ENCODE measurements at regions not wholly inside any gene's neighbourhood (a gene's known extent, or its start where the extent isn't known, plus 50 kb on each side); places are given as distances from the start of the nearest gene placed in this dataset.
A peak's percentile ranks its signal among the peaks of the same experiment; 100 is the strongest.

GRCh38 chr14:71321574-71322315 is 414.5 kb downstream of the PCNX1 start:
- DNase-seq (ENCODE audit: low read depth in 1 of 2, low spot score in 1 of 2): no peak
- H3K27ac ChIP-seq (replicated peaks): peak overlapping the region; percentile 71
- no peaks in the 10 kb centered on the region for H3K27me3 ChIP-seq (ENCODE audit: insufficient read depth, poor library complexity, severe bottlenecking)
- peak overlapping the region; percentile 71 for H3K4me3 ChIP-seq (replicated peaks; ENCODE audit: insufficient read depth, low read length)
- TF ChIP-seq SPI1 (IDR thresholded peaks at IDR 0.05; ENCODE audit: borderline replicate concordance, low read depth) (no peak), CTCF (IDR thresholded peaks at IDR 0.05; ENCODE audit: insufficient read depth, low read length) (no peak), GABPA (IDR thresholded peaks at IDR 0.05; ENCODE audit: low read depth) (no peak), POLR2AphosphoS5 (IDR thresholded peaks at IDR 0.05; ENCODE audit: low read depth) (no peak)
- TF ChIP-seq, protein P1, sequence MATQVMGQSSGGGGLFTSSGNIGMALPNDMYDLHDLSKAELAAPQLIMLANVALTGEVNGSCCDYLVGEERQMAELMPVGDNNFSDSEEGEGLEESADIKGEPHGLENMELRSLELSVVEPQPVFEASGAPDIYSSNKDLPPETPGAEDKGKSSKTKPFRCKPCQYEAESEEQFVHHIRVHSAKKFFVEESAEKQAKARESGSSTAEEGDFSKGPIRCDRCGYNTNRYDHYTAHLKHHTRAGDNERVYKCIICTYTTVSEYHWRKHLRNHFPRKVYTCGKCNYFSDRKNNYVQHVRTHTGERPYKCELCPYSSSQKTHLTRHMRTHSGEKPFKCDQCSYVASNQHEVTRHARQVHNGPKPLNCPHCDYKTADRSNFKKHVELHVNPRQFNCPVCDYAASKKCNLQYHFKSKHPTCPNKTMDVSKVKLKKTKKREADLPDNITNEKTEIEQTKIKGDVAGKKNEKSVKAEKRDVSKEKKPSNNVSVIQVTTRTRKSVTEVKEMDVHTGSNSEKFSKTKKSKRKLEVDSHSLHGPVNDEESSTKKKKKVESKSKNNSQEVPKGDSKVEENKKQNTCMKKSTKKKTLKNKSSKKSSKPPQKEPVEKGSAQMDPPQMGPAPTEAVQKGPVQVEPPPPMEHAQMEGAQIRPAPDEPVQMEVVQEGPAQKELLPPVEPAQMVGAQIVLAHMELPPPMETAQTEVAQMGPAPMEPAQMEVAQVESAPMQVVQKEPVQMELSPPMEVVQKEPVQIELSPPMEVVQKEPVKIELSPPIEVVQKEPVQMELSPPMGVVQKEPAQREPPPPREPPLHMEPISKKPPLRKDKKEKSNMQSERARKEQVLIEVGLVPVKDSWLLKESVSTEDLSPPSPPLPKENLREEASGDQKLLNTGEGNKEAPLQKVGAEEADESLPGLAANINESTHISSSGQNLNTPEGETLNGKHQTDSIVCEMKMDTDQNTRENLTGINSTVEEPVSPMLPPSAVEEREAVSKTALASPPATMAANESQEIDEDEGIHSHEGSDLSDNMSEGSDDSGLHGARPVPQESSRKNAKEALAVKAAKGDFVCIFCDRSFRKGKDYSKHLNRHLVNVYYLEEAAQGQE (IDR thresholded peaks at IDR 0.05; ENCODE audit: insufficient replicate concordance, low read depth): no peak

DNA sequence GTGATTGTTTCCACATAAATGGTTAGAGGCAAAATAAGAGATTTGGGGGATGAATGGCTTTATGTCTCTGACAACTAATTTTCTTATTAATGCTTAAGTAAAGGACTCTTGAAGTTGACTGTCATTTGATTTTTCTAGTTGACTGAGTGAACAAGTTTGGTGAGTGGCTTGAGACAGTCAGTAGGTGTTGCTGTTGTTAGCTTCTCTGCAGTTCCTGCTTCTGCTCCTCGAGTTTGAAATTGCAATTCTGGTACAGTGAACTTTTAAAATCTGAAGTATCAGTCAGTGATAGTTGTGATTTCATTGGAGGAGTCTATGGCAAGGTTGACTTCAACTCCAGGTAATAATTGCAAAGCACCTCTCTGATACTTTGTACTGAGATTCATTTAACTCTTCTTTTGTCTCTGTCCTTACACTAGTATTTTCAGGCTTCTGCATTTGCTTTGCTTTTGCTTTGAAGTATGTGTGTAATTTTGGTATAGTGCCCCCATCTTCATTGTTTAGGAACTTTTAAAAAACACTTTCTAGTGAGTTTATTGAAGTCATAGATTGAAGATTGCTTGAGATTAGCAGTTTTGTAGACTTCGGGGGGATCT is 415.5 kb downstream of the PCNX1 start:
- DNase-seq (ENCODE audit: low read depth in 1 of 2, low spot score in 1 of 2): peak in 1 of 2 experiments; percentile 2
- H3K4me3 ChIP-seq (replicated peaks; ENCODE audit: insufficient read depth, low read length): no peak overlapping the region
- TF ChIP-seq, protein P1 (IDR thresholded peaks at IDR 0.05; ENCODE audit: insufficient replicate concordance, low read depth): no peak
- TF ChIP-seq CTCF (IDR thresholded peaks at IDR 0.05; ENCODE audit: insufficient read depth, low read length): no peak
- TF ChIP-seq POLR2AphosphoS5 (IDR thresholded peaks at IDR 0.05; ENCODE audit: low read depth): no peak
- TF ChIP-seq SPI1 (IDR thresholded peaks at IDR 0.05; ENCODE audit: borderline replicate concordance, low read depth): no peak
- no peak for TF ChIP-seq GABPA (IDR thresholded peaks at IDR 0.05; ENCODE audit: low read depth)
- no peak overlapping the region for H3K27ac ChIP-seq (replicated peaks)
- H3K27me3 ChIP-seq (ENCODE audit: insufficient read depth, poor library complexity, severe bottlenecking): no peaks in the 10 kb centered on the region

GRCh38 chr14:71324767-71325272 is 417.6 kb downstream of the PCNX1 start:
- TF ChIP-seq GABPA (IDR thresholded peaks at IDR 0.05; ENCODE audit: low read depth): no peak
- TF ChIP-seq, protein P1 (IDR thresholded peaks at IDR 0.05; ENCODE audit: insufficient replicate concordance, low read depth): no peak
- no peak for TF ChIP-seq SPI1 (IDR thresholded peaks at IDR 0.05; ENCODE audit: borderline replicate concordance, low read depth)
- no peak for TF ChIP-seq POLR2AphosphoS5 (IDR thresholded peaks at IDR 0.05; ENCODE audit: low read depth)
- TF ChIP-seq CTCF (IDR thresholded peaks at IDR 0.05; ENCODE audit: insufficient read depth, low read length): no peak
- Histone ChIP-seq H3K27me3 (ENCODE audit: insufficient read depth, poor library complexity, severe bottlenecking) (no peaks in the 10 kb centered on the region), H3K4me3 (replicated peaks; ENCODE audit: insufficient read depth, low read length) (no peak overlapping the region), H3K27ac (replicated peaks) (no peak overlapping the region)
- DNase-seq (ENCODE audit: low read depth in 1 of 2, low spot score in 1 of 2): peak in 1 of 2 experiments; percentile 42
